ENCODE measurements at regions not wholly inside any gene's neighbourhood (a gene's known extent, or its start where the extent isn't known, plus 50 kb on each side); places are given as distances from the start of the nearest gene placed in this dataset.

DNA sequence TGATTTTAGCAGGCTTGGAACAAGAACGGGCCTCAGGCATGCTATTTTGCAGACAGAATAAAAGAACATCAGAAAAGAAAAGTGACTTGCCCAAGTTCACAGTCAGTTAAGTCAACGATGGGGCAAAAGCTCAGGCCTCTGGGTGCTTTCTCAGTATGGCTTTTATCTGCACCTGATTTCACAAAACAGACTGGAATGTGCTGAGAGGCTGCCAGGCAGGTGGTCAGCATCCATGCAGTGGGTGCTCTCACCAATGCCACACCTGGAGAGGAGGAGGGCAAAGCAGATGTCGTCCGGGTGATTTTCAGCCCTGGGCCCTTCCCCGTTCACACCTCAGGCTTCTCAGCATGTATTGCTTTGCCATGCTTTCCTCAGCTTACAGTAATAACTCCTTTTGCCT, 854.6 kb downstream of the RNF144A start:
- TF ChIP-seq POLR2AphosphoS5 (IDR thresholded peaks at IDR 0.05) (no peak), POLR2A (IDR thresholded peaks at IDR 0.05) (no peak), EP300 (IDR thresholded peaks at IDR 0.05) (no peak)
- TF ChIP-seq, protein P1, sequence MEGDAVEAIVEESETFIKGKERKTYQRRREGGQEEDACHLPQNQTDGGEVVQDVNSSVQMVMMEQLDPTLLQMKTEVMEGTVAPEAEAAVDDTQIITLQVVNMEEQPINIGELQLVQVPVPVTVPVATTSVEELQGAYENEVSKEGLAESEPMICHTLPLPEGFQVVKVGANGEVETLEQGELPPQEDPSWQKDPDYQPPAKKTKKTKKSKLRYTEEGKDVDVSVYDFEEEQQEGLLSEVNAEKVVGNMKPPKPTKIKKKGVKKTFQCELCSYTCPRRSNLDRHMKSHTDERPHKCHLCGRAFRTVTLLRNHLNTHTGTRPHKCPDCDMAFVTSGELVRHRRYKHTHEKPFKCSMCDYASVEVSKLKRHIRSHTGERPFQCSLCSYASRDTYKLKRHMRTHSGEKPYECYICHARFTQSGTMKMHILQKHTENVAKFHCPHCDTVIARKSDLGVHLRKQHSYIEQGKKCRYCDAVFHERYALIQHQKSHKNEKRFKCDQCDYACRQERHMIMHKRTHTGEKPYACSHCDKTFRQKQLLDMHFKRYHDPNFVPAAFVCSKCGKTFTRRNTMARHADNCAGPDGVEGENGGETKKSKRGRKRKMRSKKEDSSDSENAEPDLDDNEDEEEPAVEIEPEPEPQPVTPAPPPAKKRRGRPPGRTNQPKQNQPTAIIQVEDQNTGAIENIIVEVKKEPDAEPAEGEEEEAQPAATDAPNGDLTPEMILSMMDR (IDR thresholded peaks at IDR 0.05), result no peak
